ENCODE measurements at regions not wholly inside any gene's neighbourhood (a gene's known extent, or its start where the extent isn't known, plus 50 kb on each side); places are given as distances from the start of the nearest gene placed in this dataset.

DNA sequence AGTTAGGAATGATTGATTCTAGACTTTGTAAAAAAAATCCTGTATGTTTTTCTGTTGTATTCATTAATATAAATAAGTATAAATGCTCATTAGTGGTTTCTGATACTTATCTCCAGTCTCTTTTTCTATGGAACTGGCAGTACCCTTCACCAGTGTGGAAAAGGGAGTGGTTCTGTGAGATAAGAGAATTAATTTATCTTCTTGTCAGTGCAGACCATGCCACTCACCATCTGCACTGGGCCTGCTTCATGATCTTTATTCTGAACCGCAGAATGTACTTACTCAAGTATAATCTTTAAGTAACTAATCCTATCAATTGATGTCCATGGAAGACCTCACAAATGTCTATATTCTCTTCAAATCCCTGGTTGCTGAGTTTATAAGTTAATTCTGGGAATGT lies 836.1 kb upstream of the CDH8 start:
- no peak overlapping the region for H3K4me3 ChIP-seq (ENCODE audit: low read depth, low read length)
- TF ChIP-seq, protein P1, sequence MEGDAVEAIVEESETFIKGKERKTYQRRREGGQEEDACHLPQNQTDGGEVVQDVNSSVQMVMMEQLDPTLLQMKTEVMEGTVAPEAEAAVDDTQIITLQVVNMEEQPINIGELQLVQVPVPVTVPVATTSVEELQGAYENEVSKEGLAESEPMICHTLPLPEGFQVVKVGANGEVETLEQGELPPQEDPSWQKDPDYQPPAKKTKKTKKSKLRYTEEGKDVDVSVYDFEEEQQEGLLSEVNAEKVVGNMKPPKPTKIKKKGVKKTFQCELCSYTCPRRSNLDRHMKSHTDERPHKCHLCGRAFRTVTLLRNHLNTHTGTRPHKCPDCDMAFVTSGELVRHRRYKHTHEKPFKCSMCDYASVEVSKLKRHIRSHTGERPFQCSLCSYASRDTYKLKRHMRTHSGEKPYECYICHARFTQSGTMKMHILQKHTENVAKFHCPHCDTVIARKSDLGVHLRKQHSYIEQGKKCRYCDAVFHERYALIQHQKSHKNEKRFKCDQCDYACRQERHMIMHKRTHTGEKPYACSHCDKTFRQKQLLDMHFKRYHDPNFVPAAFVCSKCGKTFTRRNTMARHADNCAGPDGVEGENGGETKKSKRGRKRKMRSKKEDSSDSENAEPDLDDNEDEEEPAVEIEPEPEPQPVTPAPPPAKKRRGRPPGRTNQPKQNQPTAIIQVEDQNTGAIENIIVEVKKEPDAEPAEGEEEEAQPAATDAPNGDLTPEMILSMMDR (IDR thresholded peaks at IDR 0.05; ENCODE audit: borderline replicate concordance, insufficient read depth, low read depth, low read length): no peak

DNA sequence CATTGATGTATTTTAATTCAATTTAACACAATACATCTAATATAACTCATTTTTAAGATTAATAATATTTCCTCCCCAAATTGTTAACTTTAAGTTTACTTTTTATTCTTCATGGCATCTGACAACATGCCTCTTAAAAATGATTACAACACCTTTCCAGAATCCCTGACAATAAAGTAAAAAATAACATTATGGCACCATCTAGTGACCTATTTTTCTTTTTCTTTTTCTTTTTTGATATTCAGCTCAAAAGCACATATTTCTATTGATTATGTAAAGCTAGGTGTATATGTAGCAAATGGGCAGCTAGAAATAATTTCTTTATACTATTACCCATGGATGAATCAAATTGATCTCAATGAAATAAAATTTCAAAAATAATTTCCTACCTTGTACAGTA lies 834.3 kb upstream of the CDH8 start:
- TF ChIP-seq, protein P1 (IDR thresholded peaks at IDR 0.05; ENCODE audit: borderline replicate concordance, insufficient read depth, low read depth, low read length): no peak
- no peak overlapping the region for H3K4me3 ChIP-seq (ENCODE audit: low read depth, low read length)

GRCh38 chr16:62869837-62870236 lies 833.6 kb upstream of the CDH8 start:
- H3K4me3 ChIP-seq (ENCODE audit: low read depth, low read length): no peak overlapping the region
- TF ChIP-seq, protein P1 (IDR thresholded peaks at IDR 0.05; ENCODE audit: borderline replicate concordance, insufficient read depth, low read depth, low read length): no peak

- TF ChIP-seq, protein P1 (IDR thresholded peaks at IDR 0.05; ENCODE audit: borderline replicate concordance, insufficient read depth, low read depth, low read length): no peak
- H3K4me3 ChIP-seq (ENCODE audit: low read depth, low read length): no peak overlapping the region
These were observed 826.9 kb upstream of the CDH8 start for GRCh38 chr16:62863139-62863538.

GRCh38 chr16:62853887-62854286 lies 817.6 kb upstream of the CDH8 start:
- TF ChIP-seq, protein P1 (IDR thresholded peaks at IDR 0.05; ENCODE audit: borderline replicate concordance, insufficient read depth, low read depth, low read length): no peak
- H3K4me3 ChIP-seq (ENCODE audit: low read depth, low read length): no peak overlapping the region

- TF ChIP-seq, protein P1 (IDR thresholded peaks at IDR 0.05; ENCODE audit: borderline replicate concordance, insufficient read depth, low read depth, low read length): no peak
- H3K4me3 ChIP-seq (ENCODE audit: low read depth, low read length): no peak overlapping the region
These were observed 810.3 kb upstream of the CDH8 start for GRCh38 chr16:62846399-62847057.

- TF ChIP-seq, protein P1 (IDR thresholded peaks at IDR 0.05; ENCODE audit: borderline replicate concordance, insufficient read depth, low read depth, low read length): no peak
- H3K4me3 ChIP-seq (ENCODE audit: low read depth, low read length): no peak overlapping the region
These were observed 796.0 kb upstream of the CDH8 start for GRCh38 chr16:62832214-62832613.

Measured in GM12875 (cell line).